ENCODE measurements at regions not wholly inside any gene's neighbourhood (a gene's known extent, or its start where the extent isn't known, plus 50 kb on each side); places are given as distances from the start of the nearest gene placed in this dataset.

- no peak overlapping the region for H3K27ac ChIP-seq (ENCODE audit: control insufficient read depth, insufficient read depth)
- POLR2A ChIA-PET: no interaction called here
- no peaks in the 10 kb centered on the region for H4K20me1 ChIP-seq (ENCODE audit: control insufficient read depth, insufficient read depth)
- ATAC-seq (no peak), FAIRE-seq (no peak), DNase-seq (ENCODE audit: low read depth, low spot score) (no peak)
- no peaks in the 10 kb centered on the region for H3K27me3 ChIP-seq (replicated peaks in 1 of 2; ENCODE audit: control insufficient read depth in 2 of 2, insufficient read depth in 2 of 2, low read length in 1 of 2)
- no TSS peak for BruUV-seq (replicated peaks)
- no peak overlapping the region for H2AFZ ChIP-seq (ENCODE audit: control insufficient read depth, low read depth, low read length)
- H3K9ac ChIP-seq (ENCODE audit: control insufficient read depth, insufficient read depth, low read length): no peak overlapping the region
- no peak overlapping the region for H3K4me3 ChIP-seq
- H3K4me2 ChIP-seq (ENCODE audit: control insufficient read depth, insufficient read depth): no peak overlapping the region
- no peaks in the 10 kb centered on the region for H3K36me3 ChIP-seq (ENCODE audit: control insufficient read depth in 2 of 2, insufficient read depth in 2 of 2, low read length in 1 of 2)
- TF ChIP-seq RFX5 (IDR thresholded peaks at IDR 0.05; ENCODE audit: low read depth, low read length): no peak
- TF ChIP-seq CREM (IDR thresholded peaks at IDR 0.05; ENCODE audit: low read depth): no peak
- no peak for TF ChIP-seq RBBP5 (conservative IDR thresholded peaks at IDR 0.05)
- no peak for TF ChIP-seq NFYB (IDR thresholded peaks at IDR 0.05; ENCODE audit: insufficient read depth, low read depth, low read length)
- no peak for TF ChIP-seq MYC (IDR thresholded peaks at IDR 0.05; ENCODE audit: insufficient read depth, insufficient read length, insufficient replicate concordance, low read length, severe bottlenecking)
- TF ChIP-seq POU2F2 (IDR thresholded peaks at IDR 0.05; ENCODE audit: borderline replicate concordance, low read depth, low read length): no peak
- TF ChIP-seq ZNF622 (IDR thresholded peaks at IDR 0.05): no peak
- no peak for TF ChIP-seq CBFB (IDR thresholded peaks at IDR 0.05; ENCODE audit: low read depth)
- no peak for TF ChIP-seq TARDBP (IDR thresholded peaks at IDR 0.05; ENCODE audit: borderline replicate concordance)
- no peak for TF ChIP-seq KAT2A (conservative IDR thresholded peaks at IDR 0.05; ENCODE audit: control insufficient read depth, low read depth, low read length)
- TF ChIP-seq FOXM1 (IDR thresholded peaks at IDR 0.05; ENCODE audit: low read depth, low read length): no peak
- no peak for TF ChIP-seq DPF2 (IDR thresholded peaks at IDR 0.05)
- TF ChIP-seq SREBF1 (IDR thresholded peaks at IDR 0.05; ENCODE audit: low read length): no peak
- TF ChIP-seq ZNF384 (IDR thresholded peaks at IDR 0.05; ENCODE audit: borderline replicate concordance, low read depth, low read length): no peak
- TF ChIP-seq IKZF1 (conservative IDR thresholded peaks at IDR 0.05): no peak
- TF ChIP-seq MAX (IDR thresholded peaks at IDR 0.05; ENCODE audit: low read depth, low read length): no peak
- TF ChIP-seq ASH2L (IDR thresholded peaks at IDR 0.05; ENCODE audit: borderline replicate concordance, low read depth): no peak
- no peak for TF ChIP-seq ZNF274 (IDR thresholded peaks at IDR 0.05; ENCODE audit: insufficient read depth, insufficient read length)
- TF ChIP-seq SMC3 (IDR thresholded peaks at IDR 0.05; ENCODE audit: borderline replicate concordance, low read length): no peak
- CTCF ChIA-PET: no interaction called here
- no peaks in the 10 kb centered on the region for H3K4me1 ChIP-seq (ENCODE audit: control insufficient read depth, insufficient read depth, low read length)
- RAD21 ChIA-PET (ENCODE audit: unreplicated experiment): no interaction called here
- SMC1A ChIA-PET (ENCODE audit: uncharacterized antibody, unreplicated experiment): no interaction called here
- in situ Hi-C loops (cut with MboI) (no loop called here), intact Hi-C loops (cut with micrococcal nuclease; ENCODE audit: unreplicated experiment) (no loop called here)
- H3K79me2 ChIP-seq (ENCODE audit: control insufficient read depth, insufficient read depth, low read length): no peaks in the 10 kb centered on the region
- no peaks in the 10 kb centered on the region for H3K9me3 ChIP-seq (replicated peaks; ENCODE audit: control insufficient read depth, insufficient read depth, low read length)
These were observed 480.0 kb downstream of the NR2F1-AS1 start for GRCh38 chr5:93100976-93101375.

All from GM12878 (cell line).